HG03575 (cell line): ENCODE measurements at regions not wholly inside any gene's neighbourhood (a gene's known extent, or its start where the extent isn't known, plus 50 kb on each side); places are given as distances from the start of the nearest gene placed in this dataset.

Source experiments
- ATAC-seq: cut with Tn5 transposase; IDR thresholded peaks from one replicate; pipeline ENCODE4 v1.9.1; 2021; ENCODE audit not compliant: unreplicated experiment, insufficient number of reproducible peaks, low FRiP score; ENCODE audit errors: extremely low read depth

GRCh38 chr6:101001607-101002006 lies 120.5 kb upstream of the ASCC3 start:
- no peak for ATAC-seq

GRCh38 chr6:101003075-101003474 lies 121.9 kb upstream of the ASCC3 start:
- ATAC-seq, result no peak

GRCh38 chr6:101011186-101011585 lies 130.1 kb upstream of the ASCC3 start:
- ATAC-seq, result peak; percentile 86

GRCh38 chr6:101013612-101014195 lies 132.6 kb upstream of the ASCC3 start:
- no peak for ATAC-seq

DNA sequence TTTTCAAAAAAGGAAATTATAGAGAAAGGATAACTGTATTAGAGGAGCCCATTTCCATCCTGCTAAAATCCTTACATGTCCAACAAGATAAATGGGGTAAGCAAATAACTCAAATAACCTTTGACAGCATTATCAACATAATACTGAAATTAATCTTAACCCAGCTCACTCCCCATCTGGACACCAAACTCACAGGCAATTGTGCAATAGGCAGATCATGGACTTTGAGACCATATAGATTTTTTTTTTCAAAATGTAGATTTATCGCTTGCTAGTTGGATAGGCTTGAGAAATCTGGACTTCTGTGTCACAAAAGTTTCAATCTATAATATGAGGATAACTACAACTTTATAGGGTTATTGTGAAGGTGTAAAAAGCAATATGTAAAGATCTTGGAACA lies 134.4 kb upstream of the ASCC3 start:
- ATAC-seq, result no peak

GRCh38 chr6:101016163-101016562 lies 135.0 kb upstream of the ASCC3 start:
- ATAC-seq, result no peak

- no peak for ATAC-seq
These were observed 137.0 kb upstream of the ASCC3 start for GRCh38 chr6:101018157-101018556.

DNA sequence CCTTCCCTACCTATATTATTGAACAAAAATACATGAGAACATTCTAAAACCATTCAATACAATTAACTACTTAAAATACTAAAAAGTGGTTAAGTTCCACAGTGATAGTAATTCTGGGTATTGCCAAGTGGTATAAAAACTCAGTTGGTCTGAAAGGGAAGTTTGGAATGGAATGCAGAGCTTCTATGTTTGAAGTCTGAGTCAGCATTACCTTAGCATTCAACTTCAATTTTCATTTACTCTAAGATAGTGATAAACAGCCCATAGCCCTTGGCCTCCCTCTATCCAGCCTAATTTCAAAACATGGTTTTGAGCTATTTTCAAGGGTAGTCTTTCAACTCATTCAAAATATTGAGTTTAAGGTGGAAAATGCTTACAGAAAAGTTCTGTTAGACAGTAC lies 140.4 kb upstream of the ASCC3 start:
- no peak for ATAC-seq

- no peak for ATAC-seq
These were observed 161.8 kb upstream of the ASCC3 start for GRCh38 chr6:101042966-101043365.

- no peak for ATAC-seq
These were observed 177.2 kb upstream of the ASCC3 start for GRCh38 chr6:101058296-101058695.

DNA sequence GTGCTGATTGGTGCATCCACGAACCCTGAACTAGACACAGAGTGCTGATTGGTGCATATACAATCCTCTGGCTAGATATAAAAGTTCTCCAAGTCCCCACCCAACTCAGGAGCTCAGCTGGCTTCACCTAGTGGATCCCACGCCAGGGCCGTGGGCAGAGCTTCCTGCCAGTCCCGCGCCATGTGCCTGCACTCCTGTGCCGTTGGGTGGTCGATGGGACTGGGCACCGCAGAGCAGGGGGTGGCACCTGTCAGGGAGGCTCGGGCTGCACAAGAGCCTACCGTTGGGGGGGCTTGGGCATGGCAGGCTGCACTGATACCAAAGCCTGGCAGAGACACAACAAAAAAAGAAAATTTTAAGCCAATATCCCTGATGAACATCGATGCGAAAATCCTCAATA lies 185.4 kb upstream of the ASCC3 start:
- no peak for ATAC-seq

GRCh38 chr6:101069191-101069795 lies 188.2 kb upstream of the ASCC3 start:
- ATAC-seq, result no peak

DNA sequence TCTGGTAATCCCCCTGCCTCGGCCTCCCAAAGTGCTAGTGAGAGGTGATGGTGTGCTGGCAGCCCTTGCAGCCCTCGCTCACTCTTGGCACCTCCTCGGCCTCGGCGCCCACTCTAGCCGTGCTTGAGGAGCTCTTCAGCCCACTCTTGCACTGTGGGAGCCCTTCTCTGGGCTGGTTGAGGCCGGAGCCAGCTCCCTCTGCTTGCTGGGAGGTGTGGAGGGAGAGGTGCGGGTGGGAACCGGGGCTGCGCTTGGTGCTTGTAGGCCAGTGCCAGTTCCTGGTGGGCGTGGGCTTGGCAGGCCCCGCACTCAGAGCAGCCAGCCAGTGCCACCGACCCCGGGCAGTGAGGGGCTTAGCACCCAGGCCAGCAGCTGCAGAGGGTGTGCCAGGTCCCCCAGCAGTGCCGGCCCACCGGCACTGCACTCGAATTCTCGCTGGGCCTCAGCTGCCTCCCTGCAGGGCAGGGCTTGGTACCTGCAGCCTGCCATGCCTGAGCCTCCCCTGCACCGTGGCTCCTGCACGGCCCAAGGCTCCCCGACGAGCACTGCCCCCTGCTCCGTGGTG lies 189.0 kb upstream of the ASCC3 start:
- ATAC-seq, result no peak

- no peak for ATAC-seq
These were observed 196.2 kb upstream of the ASCC3 start for GRCh38 chr6:101077344-101077743.

- ATAC-seq, result no peak
These were observed 198.7 kb upstream of the ASCC3 start for GRCh38 chr6:101079696-101080270.

GRCh38 chr6:101080597-101080996 lies 199.5 kb upstream of the ASCC3 start:
- no peak for ATAC-seq

DNA sequence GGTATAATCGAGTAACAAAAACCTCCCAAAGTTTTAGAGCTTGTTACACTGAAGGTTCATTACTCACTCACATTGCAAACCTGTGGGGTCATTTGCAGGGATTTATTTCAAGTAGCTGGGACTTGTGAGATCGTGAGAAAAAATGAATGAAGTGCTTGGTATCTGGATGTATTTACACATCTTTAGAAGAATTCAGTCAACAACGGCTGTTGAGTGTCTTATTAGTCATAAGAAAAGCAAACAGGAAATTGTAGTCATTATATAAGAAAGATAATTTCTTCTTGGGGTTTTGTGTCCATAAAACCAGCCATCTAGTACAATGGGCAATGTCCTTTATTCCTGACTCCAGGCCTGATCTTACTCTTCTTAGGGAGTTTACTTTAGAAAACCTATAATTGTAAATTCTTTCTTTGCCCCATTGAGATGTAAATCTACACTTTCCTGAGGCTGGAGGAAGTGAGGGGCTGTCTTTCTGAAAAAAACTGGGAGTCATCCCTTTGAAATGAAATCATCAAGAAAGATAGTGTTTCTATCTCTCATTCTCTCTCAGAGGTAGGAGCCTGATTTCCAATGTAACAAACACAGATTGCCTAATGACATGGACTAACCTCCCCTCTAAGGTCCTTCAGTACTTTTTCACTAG lies 202.5 kb upstream of the ASCC3 start:
- no peak for ATAC-seq

DNA sequence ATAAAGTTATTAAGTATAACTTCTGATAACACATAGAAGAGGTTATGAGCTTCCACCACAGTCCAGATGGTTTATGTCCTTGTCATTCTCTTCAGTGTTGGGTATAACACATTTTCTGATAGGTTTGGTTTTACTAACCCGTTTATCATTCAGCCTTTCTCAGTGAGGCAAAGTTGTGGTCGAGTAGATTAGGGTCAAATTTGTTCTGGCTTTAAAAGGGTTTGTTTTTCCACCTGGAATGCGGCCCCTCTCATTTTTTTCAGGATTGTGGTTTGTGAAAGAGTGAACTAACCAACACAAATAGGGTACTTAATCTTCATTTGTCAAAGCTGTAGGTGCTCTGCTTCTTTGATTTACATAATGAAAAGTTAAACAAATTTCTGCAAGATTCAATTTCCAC lies 204.2 kb upstream of the ASCC3 start:
- no peak for ATAC-seq

GRCh38 chr6:101086473-101086872 lies 205.3 kb upstream of the ASCC3 start:
- ATAC-seq, result no peak

GRCh38 chr6:101088594-101088993 lies 207.5 kb upstream of the ASCC3 start:
- no peak for ATAC-seq
